Body of pancreas (tissue), 4 donors: ENCODE measurements at regions not wholly inside any gene's neighbourhood (a gene's known extent, or its start where the extent isn't known, plus 50 kb on each side); places are given as distances from the start of the nearest gene placed in this dataset.

ENCODE experiments used
- POLR2A ChIP-seq, 3 donors: fragments of 450-650 bp; IDR thresholded peaks; one replicate each; pipeline ENCODE4 v1.6.1; 2016; ENCODE audit warnings: antibody characterized with exemption in 3 of 3, mild to moderate bottlenecking in 2 of 3
- TF ChIP-seq, protein P1 (sequence below), 7 experiments: fragments of 450-650 bp in 4 of 7; fragments of 200-600 bp in 3 of 7; sonication (generic) in 3 of 7; IDR thresholded peaks; one replicate each; pipeline ENCODE4 v1.5.1; 2016 to 2019; ENCODE audit warnings: antibody characterized with exemption in 7 of 7

DNA sequence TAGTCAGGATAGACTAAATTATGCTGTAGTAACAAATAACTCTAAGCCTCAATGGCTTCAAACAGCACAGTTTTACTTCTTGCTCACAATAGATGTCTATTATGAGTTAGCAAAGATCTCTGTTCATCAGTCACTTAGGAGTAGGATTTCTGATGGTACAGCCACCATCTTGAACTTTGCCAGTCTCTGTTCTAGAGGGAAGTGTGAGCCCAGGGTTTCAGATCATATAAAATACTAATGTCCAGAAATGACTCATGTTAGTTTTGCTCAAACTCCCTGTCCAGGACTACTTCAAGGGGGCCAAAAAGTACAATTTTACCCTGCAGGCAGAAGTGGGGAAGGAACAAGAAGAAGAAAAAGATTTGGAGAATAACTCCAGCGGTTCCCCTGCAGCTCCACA, 77.1 kb upstream of the LSM6 start:
- TF ChIP-seq, protein P1, sequence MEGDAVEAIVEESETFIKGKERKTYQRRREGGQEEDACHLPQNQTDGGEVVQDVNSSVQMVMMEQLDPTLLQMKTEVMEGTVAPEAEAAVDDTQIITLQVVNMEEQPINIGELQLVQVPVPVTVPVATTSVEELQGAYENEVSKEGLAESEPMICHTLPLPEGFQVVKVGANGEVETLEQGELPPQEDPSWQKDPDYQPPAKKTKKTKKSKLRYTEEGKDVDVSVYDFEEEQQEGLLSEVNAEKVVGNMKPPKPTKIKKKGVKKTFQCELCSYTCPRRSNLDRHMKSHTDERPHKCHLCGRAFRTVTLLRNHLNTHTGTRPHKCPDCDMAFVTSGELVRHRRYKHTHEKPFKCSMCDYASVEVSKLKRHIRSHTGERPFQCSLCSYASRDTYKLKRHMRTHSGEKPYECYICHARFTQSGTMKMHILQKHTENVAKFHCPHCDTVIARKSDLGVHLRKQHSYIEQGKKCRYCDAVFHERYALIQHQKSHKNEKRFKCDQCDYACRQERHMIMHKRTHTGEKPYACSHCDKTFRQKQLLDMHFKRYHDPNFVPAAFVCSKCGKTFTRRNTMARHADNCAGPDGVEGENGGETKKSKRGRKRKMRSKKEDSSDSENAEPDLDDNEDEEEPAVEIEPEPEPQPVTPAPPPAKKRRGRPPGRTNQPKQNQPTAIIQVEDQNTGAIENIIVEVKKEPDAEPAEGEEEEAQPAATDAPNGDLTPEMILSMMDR (IDR thresholded peaks at IDR 0.05), result no peak
- no peak for TF ChIP-seq POLR2A (IDR thresholded peaks at IDR 0.05)
